SH-SY5Y (cell line): ENCODE measurements at regions not wholly inside any gene's neighbourhood (a gene's known extent, or its start where the extent isn't known, plus 50 kb on each side); places are given as distances from the start of the nearest gene placed in this dataset.

Experiments
- GATA2 ChIP-seq: IDR thresholded peaks from 2 replicates; pipeline ENCODE4 v1.6.1; 2011; ENCODE audit warnings: mild to moderate bottlenecking, low read depth, low read length
- GATA3 ChIP-seq: IDR thresholded peaks from 2 replicates; pipeline ENCODE4 v1.6.1; 2011; ENCODE audit warnings: low read depth, mild to moderate bottlenecking, low read length, moderate library complexity

DNA sequence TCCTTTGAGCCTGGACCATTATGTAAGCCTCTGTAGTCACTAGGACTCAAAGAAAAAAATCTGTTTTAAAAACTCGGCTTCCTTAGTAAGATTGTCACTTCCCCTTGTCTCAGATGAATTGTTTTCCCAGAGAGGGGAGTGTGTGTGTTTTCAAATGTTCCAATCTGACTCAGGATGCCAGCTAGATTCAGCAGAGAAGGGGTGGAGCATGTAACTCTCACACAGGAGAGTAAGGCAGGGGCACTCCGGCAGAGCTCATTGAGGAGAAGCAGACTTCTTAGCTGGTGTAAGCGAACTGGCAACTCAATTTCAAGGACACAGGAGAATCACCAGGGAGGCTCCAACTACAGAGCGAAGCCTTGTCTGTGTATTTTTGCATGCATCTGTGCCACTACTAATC, 623.2 kb downstream of the LMO4 start:
- TF ChIP-seq GATA3 (no peak), GATA2 (no peak)
